Caco-2 (cell line): ENCODE measurements at regions not wholly inside any gene's neighbourhood (a gene's known extent, or its start where the extent isn't known, plus 50 kb on each side); places are given as distances from the start of the nearest gene placed in this dataset.

Source experiments
- BruUV-seq: library from RNA; stranded (reverse); fragments of 400-500 nt; replicated peaks from 2 replicates; lab custom pipeline; 2021; lab: Mats Ljungman, UMichigan
- CTCF ChIA-PET: fragments of 300-600 bp; sonication (Branson Sonifier 250); formaldehyde crosslinking; loops from one replicate; lab custom pipeline; 2022; ENCODE audit warnings: antibody characterized with exemption; lab: Charles Lee
- POLR2A ChIA-PET: fragments of 300-600 bp; sonication (Branson Sonifier 250); formaldehyde crosslinking; loops from one replicate; lab custom pipeline; 2022; ENCODE audit warnings: antibody characterized with exemption; lab: Charles Lee
- DNase-seq, 2 experiments: peaks; one replicate each; pipeline versions ENCODE4 v3.0.0 to v3.0.0-alpha.2; 2020 to 2022
- H3K27me3 ChIP-seq: replicated peaks from 2 replicates; pipeline ENCODE4 v1.6.0; 2011; ENCODE audit warnings: low read length; ENCODE audit not compliant: control insufficient read depth, insufficient read depth
- H3K36me3 ChIP-seq: 2 replicates; pipeline ENCODE4 v1.5.1; 2011; ENCODE audit warnings: low read length; ENCODE audit not compliant: control insufficient read depth, insufficient read depth
- H3K4me1 ChIP-seq: fragments of 250-450 bp; sonication (Bioruptor Pico); 2 replicates; pipeline ENCODE4 v1.5.1; 2020; ENCODE audit warnings: mild to moderate bottlenecking
- H3K4me3 ChIP-seq: 2 replicates; pipeline ENCODE4 v1.5.1; 2011; ENCODE audit warnings: low read depth, mild to moderate bottlenecking, control low read depth, low read length
- H3K9me3 ChIP-seq: fragments of 250-450 bp; sonication (Bioruptor Pico); 2 replicates; pipeline ENCODE4 v1.5.1; 2020; ENCODE audit warnings: mild to moderate bottlenecking, moderate library complexity
- H3K27ac Mint-ChIP-seq: one replicate; pipeline ENCODE4 v1.8.0; 2022; ENCODE audit warnings: mixed read lengths; ENCODE audit not compliant: unreplicated experiment
- H3K27me3 Mint-ChIP-seq: one replicate; pipeline ENCODE4 v1.8.0; 2022; ENCODE audit warnings: mixed read lengths; ENCODE audit not compliant: insufficient read depth, unreplicated experiment
- H3K36me3 Mint-ChIP-seq: one replicate; pipeline ENCODE4 v1.8.0; 2022; ENCODE audit warnings: mild to moderate bottlenecking, mixed read lengths; ENCODE audit not compliant: insufficient read depth, unreplicated experiment
- H3K4me1 Mint-ChIP-seq: one replicate; pipeline ENCODE4 v1.8.0; 2022; ENCODE audit warnings: low read depth, mixed read lengths; ENCODE audit not compliant: unreplicated experiment
- H3K4me3 Mint-ChIP-seq: one replicate; pipeline ENCODE4 v1.8.0; 2022; ENCODE audit warnings: mild to moderate bottlenecking, moderate library complexity, mixed read lengths; ENCODE audit not compliant: unreplicated experiment
- H3K9me3 Mint-ChIP-seq: one replicate; pipeline ENCODE4 v1.8.0; 2022; ENCODE audit warnings: mixed read lengths; ENCODE audit not compliant: unreplicated experiment
- CTCF ChIP-seq, 2 experiments: fragments of 200-600 bp in 1 of 2; IDR thresholded peaks; 1 replicate in 1 of 2; 2 replicates in 1 of 2; pipeline versions ENCODE4 v1.5.1 to v1.8.0; 2011 to 2022; ENCODE audit warnings: antibody characterized with exemption in 1 of 2, control low read depth in 1 of 2, inconsistent platforms in 1 of 2, low read depth in 1 of 2, low read length in 1 of 2, mild to moderate bottlenecking in 1 of 2, moderate library complexity in 1 of 2; ENCODE audit not compliant: insufficient read depth in 1 of 2, severe bottlenecking in 1 of 2, unreplicated experiment in 1 of 2
- intact Hi-C: fragments of 100-400 bp; cut with micrococcal nuclease; formaldehyde crosslinking; loops from one replicate; pipeline ENCODE4 v1.10.0; 2022; ENCODE audit not compliant: unreplicated experiment

- no peak for TF ChIP-seq CTCF (IDR thresholded peaks at IDR 0.05; ENCODE audit: insufficient read depth in 1 of 2, low read depth in 1 of 2, low read length in 1 of 2, severe bottlenecking in 1 of 2, unreplicated experiment in 1 of 2)
- no peaks in the 10 kb centered on the region for H3K36me3 Mint-ChIP-seq
- BruUV-seq: no TSS peak
- H3K4me3 Mint-ChIP-seq: no peak overlapping the region
- ChIA-PET CTCF (no interaction called here), POLR2A (no interaction called here)
- Histone ChIP-seq H3K9me3 (no peaks in the 10 kb centered on the region), H3K36me3 (no peaks in the 10 kb centered on the region), H3K4me1 (no peaks in the 10 kb centered on the region), H3K27me3 (no peaks in the 10 kb centered on the region), H3K4me3 (no peak overlapping the region)
- no peaks in the 10 kb centered on the region for H3K4me1 Mint-ChIP-seq
- H3K27ac Mint-ChIP-seq: no peak overlapping the region
- peaks cover 9% of the 10 kb centered on the region for H3K27me3 Mint-ChIP-seq
- no peak for DNase-seq
- intact Hi-C loops: no loop called here
- H3K9me3 Mint-ChIP-seq: no peaks in the 10 kb centered on the region
These were observed 110.1 kb downstream of the ZNF326 start for GRCh38 chr1:90104941-90105538.

DNA sequence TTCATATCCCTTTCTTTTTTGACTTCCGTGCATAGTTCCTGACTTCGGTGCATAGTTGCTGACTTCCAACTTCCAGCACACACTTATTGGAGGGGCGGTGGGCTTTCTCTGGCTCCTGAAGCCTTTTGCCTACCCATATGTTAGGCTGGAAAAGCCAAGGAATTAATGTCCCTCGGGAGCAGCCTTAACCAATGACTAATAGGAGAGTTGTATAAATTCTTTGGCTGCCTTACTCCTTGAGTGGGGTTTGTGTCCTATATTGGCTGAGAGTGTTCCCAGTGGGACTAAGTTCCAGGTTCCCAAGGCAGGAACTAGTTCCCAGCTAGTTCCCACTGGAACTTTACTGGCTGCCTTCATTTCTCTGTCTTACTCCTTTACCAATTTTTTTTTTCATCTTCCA lies 105.7 kb downstream of the ZNF326 start:
- ChIA-PET POLR2A (no interaction called here), CTCF (no interaction called here)
- no peak overlapping the region for H3K4me3 ChIP-seq
- H3K36me3 Mint-ChIP-seq: no peaks in the 10 kb centered on the region
- H3K9me3 Mint-ChIP-seq: no peaks in the 10 kb centered on the region
- no peaks in the 10 kb centered on the region for H3K4me1 ChIP-seq
- no TSS peak for BruUV-seq
- H3K4me3 Mint-ChIP-seq: no peak overlapping the region
- TF ChIP-seq CTCF (IDR thresholded peaks at IDR 0.05; ENCODE audit: insufficient read depth in 1 of 2, low read depth in 1 of 2, low read length in 1 of 2, severe bottlenecking in 1 of 2, unreplicated experiment in 1 of 2): no peak
- no peaks in the 10 kb centered on the region for H3K9me3 ChIP-seq
- H3K27ac Mint-ChIP-seq: no peak overlapping the region
- H3K36me3 ChIP-seq: no peaks in the 10 kb centered on the region
- H3K27me3 ChIP-seq: no peaks in the 10 kb centered on the region
- peaks cover 3% of the 10 kb centered on the region for H3K27me3 Mint-ChIP-seq
- no peak for DNase-seq
- intact Hi-C loops: no loop called here
- H3K4me1 Mint-ChIP-seq: no peaks in the 10 kb centered on the region

- H3K36me3 ChIP-seq: no peaks in the 10 kb centered on the region
- no peak for TF ChIP-seq CTCF (IDR thresholded peaks at IDR 0.05; ENCODE audit: insufficient read depth in 1 of 2, low read depth in 1 of 2, low read length in 1 of 2, severe bottlenecking in 1 of 2, unreplicated experiment in 1 of 2)
- H3K27me3 Mint-ChIP-seq: no peaks in the 10 kb centered on the region
- H3K9me3 ChIP-seq: no peaks in the 10 kb centered on the region
- BruUV-seq: no TSS peak
- no peaks in the 10 kb centered on the region for H3K27me3 ChIP-seq
- H3K4me3 ChIP-seq: no peak overlapping the region
- intact Hi-C loops: no loop called here
- CTCF ChIA-PET: no interaction called here
- DNase-seq: no peak
- no peaks in the 10 kb centered on the region for H3K4me1 ChIP-seq
- no peaks in the 10 kb centered on the region for H3K9me3 Mint-ChIP-seq
- H3K27ac Mint-ChIP-seq: no peak overlapping the region
- H3K4me3 Mint-ChIP-seq: no peak overlapping the region
- H3K4me1 Mint-ChIP-seq: no peaks in the 10 kb centered on the region
- POLR2A ChIA-PET: no interaction called here
- H3K36me3 Mint-ChIP-seq: no peaks in the 10 kb centered on the region
These were observed 97.5 kb downstream of the ZNF326 start for GRCh38 chr1:90092441-90092840.
